ENCODE measurements at regions not wholly inside any gene's neighbourhood (a gene's known extent, or its start where the extent isn't known, plus 50 kb on each side); places are given as distances from the start of the nearest gene placed in this dataset.

GRCh38 chr4:184331268-184331995 is 113.8 kb upstream of the ENPP6 start:
- TF ChIP-seq POLR2A (IDR thresholded peaks at IDR 0.05) (no peak), CTCF (IDR thresholded peaks at IDR 0.05) (no peak)
